Left lung (tissue), 4 donors: ENCODE measurements at regions not wholly inside any gene's neighbourhood (a gene's known extent, or its start where the extent isn't known, plus 50 kb on each side); places are given as distances from the start of the nearest gene placed in this dataset.

ENCODE experiments used
- ATAC-seq: fragments of 200-7000 bp; cut with Tn5 transposase; one replicate; pipeline ENCODE4 v1.9.1; 2020; ENCODE audit warnings: moderate library complexity
- DNase-seq, 4 donors: peaks; one replicate each; pipeline ENCODE4 v3.0.0-alpha.2; 2013 to 2020
- H3K27ac ChIP-seq, 2 donors: fragments of 200-600 bp; sonication (generic) in 1 of 2; one replicate each; pipeline versions ENCODE4 v1.5.0 to v1.8.0; 2020 to 2021
- H3K27me3 ChIP-seq, 2 donors: fragments of 200-600 bp; sonication (generic) in 1 of 2; one replicate each; pipeline versions ENCODE4 v1.5.0 to v1.8.0; 2020 to 2021
- H3K36me3 ChIP-seq, 2 donors: fragments of 200-600 bp; sonication (generic) in 1 of 2; one replicate each; pipeline versions ENCODE4 v1.5.0 to v1.8.0; 2020 to 2021
- H3K4me1 ChIP-seq, 2 donors: fragments of 200-600 bp; one replicate each; pipeline ENCODE4 v1.8.0; 2021
- H3K4me3 ChIP-seq, 2 donors: fragments of 200-600 bp; sonication (generic) in 1 of 2; one replicate each; pipeline versions ENCODE4 v1.5.0 to v1.8.0; 2020 to 2021; ENCODE audit warnings: mild to moderate bottlenecking in 1 of 2
- H3K9me3 ChIP-seq, 2 donors: fragments of 200-600 bp; sonication (generic) in 1 of 2; one replicate each; pipeline versions ENCODE4 v1.5.0 to v1.8.0; 2020 to 2021
- CTCF ChIP-seq, 2 donors: fragments of 200-600 bp; sonication (generic) in 1 of 2; IDR thresholded peaks; one replicate each; pipeline versions ENCODE4 v1.5.0 to v1.8.0; 2021; ENCODE audit warnings: antibody characterized with exemption in 2 of 2
- intact Hi-C, 2 donors: fragments of 100-400 bp; cut with DNase I; formaldehyde crosslinking; loops; one replicate each; pipeline versions ENCODE4 v1.11.2 to v1.14.2; 2022
- donor health status: DM: no; HTN: yes; CAD: no.
- donor health status: DM: no; HTN: no; CAD: no.

- intact Hi-C loops, result no loop called here
- Histone ChIP-seq H3K36me3 (no peaks in the 10 kb centered on the region), H3K27me3 (no peaks in the 10 kb centered on the region), H3K9me3 (no peaks in the 10 kb centered on the region), H3K27ac (no peak overlapping the region), H3K4me3 (no peak overlapping the region), H3K4me1 (no peaks in the 10 kb centered on the region)
- ATAC-seq (no peak), DNase-seq (no peak)
- TF ChIP-seq CTCF (IDR thresholded peaks at IDR 0.05), result no peak
Measured at GRCh38 chr6:14364370-14364769, 246.8 kb downstream of the CD83 start.

GRCh38 chr6:14365393-14365792, 247.8 kb downstream of the CD83 start:
- Histone ChIP-seq H3K36me3 (no peaks in the 10 kb centered on the region), H3K27ac (no peak overlapping the region), H3K4me3 (no peak overlapping the region), H3K4me1 (no peaks in the 10 kb centered on the region), H3K9me3 (no peaks in the 10 kb centered on the region), H3K27me3 (no peaks in the 10 kb centered on the region)
- ATAC-seq (no peak), DNase-seq (no peak)
- no peak for TF ChIP-seq CTCF (IDR thresholded peaks at IDR 0.05)
- intact Hi-C loops, result no loop called here

- no peak for ATAC-seq
- H3K27ac ChIP-seq, result no peak overlapping the region
- H3K36me3 ChIP-seq, result no peaks in the 10 kb centered on the region
- H3K27me3 ChIP-seq, result no peaks in the 10 kb centered on the region
- intact Hi-C loops, result no loop called here
- H3K4me3 ChIP-seq, result no peak overlapping the region
- no peaks in the 10 kb centered on the region for H3K9me3 ChIP-seq
- H3K4me1 ChIP-seq, result no peaks in the 10 kb centered on the region
- no peak for DNase-seq
- TF ChIP-seq CTCF (IDR thresholded peaks at IDR 0.05), result no peak
Measured at GRCh38 chr6:14366315-14366714, 248.7 kb downstream of the CD83 start.

- Histone ChIP-seq H3K36me3 (no peaks in the 10 kb centered on the region), H3K27ac (no peak overlapping the region), H3K9me3 (no peaks in the 10 kb centered on the region), H3K27me3 (no peaks in the 10 kb centered on the region), H3K4me1 (no peaks in the 10 kb centered on the region), H3K4me3 (no peak overlapping the region)
- no peak for TF ChIP-seq CTCF (IDR thresholded peaks at IDR 0.05)
- DNase-seq (no peak), ATAC-seq (no peak)
- intact Hi-C loops, result no loop called here
Measured at GRCh38 chr6:14366872-14367271, 249.3 kb downstream of the CD83 start.

- DNase-seq (no peak), ATAC-seq (no peak)
- Histone ChIP-seq H3K36me3 (no peaks in the 10 kb centered on the region), H3K27ac (no peak overlapping the region), H3K27me3 (no peaks in the 10 kb centered on the region), H3K9me3 (no peaks in the 10 kb centered on the region), H3K4me1 (no peaks in the 10 kb centered on the region), H3K4me3 (no peak overlapping the region)
- TF ChIP-seq CTCF (IDR thresholded peaks at IDR 0.05), result no peak
- intact Hi-C loops, result no loop called here
Measured at GRCh38 chr6:14367296-14367695, 249.7 kb downstream of the CD83 start.
